Thyroid gland (tissue), 4 donors: ENCODE measurements at regions not wholly inside any gene's neighbourhood (a gene's known extent, or its start where the extent isn't known, plus 50 kb on each side); places are given as distances from the start of the nearest gene placed in this dataset.

Experiments
- CTCF ChIP-seq, 6 experiments: fragments of 200-600 bp in 3 of 6; fragments of 450-650 bp in 3 of 6; sonication (generic) in 3 of 6; IDR thresholded peaks; one replicate each; pipeline ENCODE4 v1.5.1; 2016 to 2019; ENCODE audit warnings: antibody characterized with exemption in 6 of 6, mild to moderate bottlenecking in 2 of 6, inconsistent platforms in 1 of 6, moderate library complexity in 1 of 6
- POLR2A ChIP-seq, 2 donors: fragments of 450-650 bp; IDR thresholded peaks; one replicate each; pipeline ENCODE4 v1.6.1; 2017; ENCODE audit warnings: antibody characterized with exemption in 2 of 2, mild to moderate bottlenecking in 2 of 2, moderate library complexity in 1 of 2

DNA sequence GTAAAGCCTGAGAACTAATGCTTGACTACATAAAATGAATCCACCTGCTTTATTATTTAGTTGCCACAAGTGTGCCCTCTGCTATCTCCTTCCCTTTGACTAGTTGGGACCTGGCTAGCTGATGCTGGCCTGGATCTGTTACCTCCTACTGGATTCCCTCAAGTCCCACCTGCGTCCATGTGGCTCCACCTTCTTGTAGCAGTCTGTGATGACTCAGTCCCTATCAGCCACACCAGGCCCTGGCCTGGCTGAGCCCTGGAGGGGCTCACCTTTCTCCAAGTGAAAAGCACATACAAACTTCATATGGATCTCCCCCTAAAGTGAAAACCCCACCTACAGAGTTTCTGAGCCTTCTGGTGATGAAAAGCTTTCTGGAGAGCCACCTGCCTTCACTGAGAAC, 611.4 kb downstream of the SEMA5A start:
- TF ChIP-seq CTCF (IDR thresholded peaks at IDR 0.05), result no peak
- TF ChIP-seq POLR2A (IDR thresholded peaks at IDR 0.05), result no peak
